HPDE6-E6E7 (cell line): ENCODE measurements at regions not wholly inside any gene's neighbourhood (a gene's known extent, or its start where the extent isn't known, plus 50 kb on each side); places are given as distances from the start of the nearest gene placed in this dataset.
"Not testable (repeated sequence)": the region's sequence is repeated elsewhere in the genome, so short reads cannot be mapped to it uniquely, and the experiment has no call there.

Experiments used
- DNase-seq: peaks from one replicate; pipeline ENCODE4 v3.0.0; 2011; ENCODE audit warnings: missing footprints; ENCODE audit errors: extremely low spot score

GRCh38 chr5:117434254-117434653 lies 859.6 kb upstream of the SEMA6A start:
- DNase-seq: no peak

DNA sequence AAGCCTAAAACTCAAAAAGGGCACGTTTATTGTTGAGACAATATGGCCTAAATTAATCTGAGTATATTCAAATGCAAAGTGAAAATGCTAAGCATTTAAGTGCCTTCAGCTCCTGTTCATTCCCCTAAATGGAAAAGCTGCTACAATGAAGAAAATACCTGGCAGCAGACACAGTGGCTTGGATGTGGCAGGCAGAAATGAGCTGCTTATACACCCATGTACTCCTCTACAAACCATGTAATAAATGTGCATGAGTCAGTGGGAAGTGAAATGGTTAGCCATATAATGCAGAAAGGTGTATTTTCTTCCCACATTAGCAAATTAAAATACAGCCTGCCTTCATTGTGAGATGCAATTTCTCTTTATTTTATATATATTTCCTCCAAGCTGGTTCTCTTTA lies 859.2 kb upstream of the SEMA6A start:
- no peak for DNase-seq

DNA sequence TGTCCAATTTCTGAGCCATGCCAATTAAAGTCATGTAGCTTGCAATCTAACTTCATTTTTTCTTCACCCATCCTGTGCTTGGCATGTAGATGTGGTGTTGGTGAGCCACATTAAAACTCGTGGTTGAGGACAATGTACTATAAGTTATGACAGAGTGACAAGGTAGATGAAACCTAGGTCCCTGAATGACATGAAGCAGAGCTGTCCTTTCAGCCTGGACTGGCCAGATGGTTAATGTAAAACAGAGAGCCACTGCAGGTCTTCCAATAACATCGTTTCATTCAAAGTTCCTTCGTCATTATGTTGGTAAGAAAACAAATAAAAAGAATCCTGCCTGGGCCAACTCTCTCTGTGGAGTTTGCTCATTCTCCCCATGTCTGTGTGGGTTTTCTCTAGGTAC lies 856.5 kb upstream of the SEMA6A start:
- DNase-seq: no peak

DNA sequence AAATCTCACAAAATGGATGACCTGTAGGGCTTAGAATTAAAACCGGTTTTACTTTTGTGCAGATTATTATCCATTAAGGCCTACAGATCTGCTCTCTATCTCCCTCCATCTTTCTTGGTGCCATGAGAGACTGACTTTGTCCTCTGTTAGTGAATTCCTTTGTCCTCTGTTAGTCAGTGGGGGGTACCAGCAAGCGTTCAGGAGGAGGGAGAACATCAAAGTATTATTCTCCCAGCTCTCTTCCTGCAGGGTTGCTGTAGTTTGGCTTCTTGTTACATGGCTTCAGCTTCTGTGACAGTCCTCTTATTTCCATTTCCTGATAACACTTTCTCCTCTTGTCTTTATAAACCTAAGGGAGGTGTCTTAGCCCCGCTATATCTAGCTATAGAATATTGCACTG lies 850.5 kb upstream of the SEMA6A start:
- no peak for DNase-seq

GRCh38 chr5:117424559-117424958 lies 849.9 kb upstream of the SEMA6A start:
- no peak for DNase-seq

- no peak for DNase-seq
These were observed 842.9 kb upstream of the SEMA6A start for GRCh38 chr5:117417501-117417900.

- DNase-seq: no peak
These were observed 840.3 kb upstream of the SEMA6A start for GRCh38 chr5:117414926-117415325.

- DNase-seq: no peak
These were observed 837.1 kb upstream of the SEMA6A start for GRCh38 chr5:117411701-117412100.

DNA sequence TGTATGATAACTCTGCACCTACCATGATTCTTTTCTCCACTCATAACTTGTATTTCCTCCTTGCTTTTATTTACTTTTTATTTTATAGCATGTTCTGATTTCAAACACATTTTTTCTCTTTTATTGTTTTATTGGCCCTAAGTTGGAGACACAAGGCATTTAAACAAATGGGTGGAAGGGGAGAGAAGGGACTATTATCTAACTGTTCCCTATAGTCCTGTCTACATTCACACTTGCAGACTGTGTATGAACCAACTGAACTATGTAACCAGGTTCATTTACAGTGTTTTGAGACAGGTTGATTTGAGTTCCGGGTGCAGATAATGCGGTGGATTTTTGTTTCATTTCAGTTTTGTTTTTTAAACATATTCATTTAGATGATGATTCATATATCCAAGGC lies 830.6 kb upstream of the SEMA6A start:
- DNase-seq: no peak

DNA sequence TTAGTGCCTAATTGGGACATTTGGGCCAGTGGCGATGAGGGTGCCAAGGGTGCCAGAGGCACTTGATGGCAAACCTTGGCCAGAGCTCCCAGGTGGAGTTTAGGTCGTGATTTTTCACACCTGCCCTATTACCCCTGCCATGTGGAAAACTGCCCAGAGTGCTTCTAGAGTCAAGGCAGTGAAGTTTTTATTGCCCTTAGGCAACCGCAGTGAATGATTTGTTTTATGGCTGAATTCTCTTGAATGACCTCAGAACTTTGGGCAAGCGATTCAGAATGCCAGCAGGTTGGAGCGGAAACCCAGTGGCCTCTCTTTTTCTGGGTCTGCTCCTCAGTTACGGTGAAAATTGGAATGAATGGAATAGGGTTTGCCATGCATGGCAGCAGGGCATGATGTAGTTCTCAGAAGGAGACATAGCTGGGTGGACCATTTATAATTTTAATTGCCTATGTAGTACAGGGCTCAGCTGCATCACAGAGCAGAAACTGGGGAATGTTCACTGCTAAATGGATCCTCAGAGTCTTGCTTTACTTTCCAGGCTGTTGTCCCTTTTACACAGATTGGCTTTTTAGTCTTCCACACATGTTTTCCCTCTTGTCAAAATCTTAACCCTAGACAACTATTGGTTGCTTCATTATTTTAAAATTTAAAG lies 820.0 kb upstream of the SEMA6A start:
- no peak for DNase-seq

- DNase-seq: no peak
These were observed 818.5 kb upstream of the SEMA6A start for GRCh38 chr5:117393125-117393524.

DNA sequence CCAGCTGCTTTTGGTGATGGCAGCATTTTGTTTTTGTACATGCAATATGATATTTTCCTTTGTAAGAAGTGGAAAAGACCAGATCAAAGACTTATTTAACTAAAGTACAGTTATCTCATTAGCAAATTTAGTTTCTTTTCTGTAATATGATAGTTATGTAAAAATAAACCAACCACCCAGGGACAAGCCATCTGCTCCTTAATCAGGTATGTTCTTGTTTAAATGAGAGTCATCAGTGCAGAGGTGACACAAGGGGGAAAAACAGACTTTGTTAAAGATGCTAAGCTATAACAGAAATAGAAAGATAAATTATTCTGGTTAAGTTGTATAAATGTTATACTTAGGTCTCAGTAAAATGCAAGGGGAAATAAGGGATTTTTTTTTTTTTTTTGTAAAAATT lies 805.7 kb upstream of the SEMA6A start:
- no peak for DNase-seq

DNA sequence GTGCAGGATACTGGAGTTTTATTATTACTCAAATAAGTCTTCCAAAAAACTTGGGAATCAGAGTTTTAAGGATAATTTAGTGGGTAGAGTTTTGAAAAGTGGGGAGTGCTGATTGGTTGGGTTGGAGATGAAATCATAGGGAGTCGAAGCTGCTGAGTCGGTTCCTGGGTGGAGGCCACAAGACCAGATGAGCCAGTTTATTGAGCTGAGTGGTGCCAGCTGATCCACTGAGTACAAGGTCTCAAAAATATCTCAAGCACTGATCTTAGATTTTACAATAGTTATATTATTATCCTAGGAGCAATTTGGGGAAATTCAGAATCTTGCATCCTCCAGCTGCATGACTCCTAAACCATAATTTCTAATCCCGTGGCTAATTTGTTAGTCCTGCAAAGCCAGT lies 804.9 kb upstream of the SEMA6A start:
- no peak for DNase-seq

DNA sequence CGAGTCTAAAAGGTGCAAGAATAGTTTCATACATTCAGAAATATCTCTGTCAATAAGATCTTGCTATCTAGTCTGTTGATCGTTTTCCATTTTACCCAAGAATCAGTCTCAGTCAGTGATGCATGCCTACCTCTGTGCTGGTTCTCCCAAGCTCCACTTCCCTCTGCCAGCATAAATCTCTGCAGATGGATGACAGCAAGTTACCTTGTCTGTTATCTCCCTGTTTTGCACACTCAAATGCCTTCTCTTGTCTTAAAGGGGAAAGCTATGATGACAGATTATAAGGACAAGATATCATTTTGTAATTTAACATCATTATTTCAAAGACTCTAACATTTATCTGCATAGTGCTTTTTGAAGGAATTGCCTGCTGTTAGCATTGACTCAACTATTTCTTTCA lies 802.1 kb upstream of the SEMA6A start:
- DNase-seq: no peak

- no peak for DNase-seq
These were observed 785.3 kb upstream of the SEMA6A start for GRCh38 chr5:117359895-117360294.

DNA sequence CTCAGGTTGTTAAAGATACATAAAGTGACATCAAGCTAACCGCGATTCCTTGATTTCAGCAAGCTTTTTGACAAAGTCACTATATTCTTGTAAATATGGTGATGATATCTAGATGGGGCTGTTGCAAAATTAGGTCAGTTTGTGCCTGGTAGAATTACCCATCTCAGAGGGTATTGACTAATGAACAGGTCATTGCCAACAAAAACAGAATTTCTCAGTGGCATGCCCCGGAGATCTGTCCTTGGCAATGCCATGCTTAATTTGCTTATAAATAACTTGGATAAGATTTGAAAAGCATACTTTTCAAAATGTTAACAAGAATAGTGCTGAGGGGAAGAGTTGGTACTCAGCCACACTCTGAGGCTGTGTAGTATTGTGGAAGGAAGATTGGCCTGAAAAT lies 783.3 kb upstream of the SEMA6A start:
- no peak for DNase-seq

DNA sequence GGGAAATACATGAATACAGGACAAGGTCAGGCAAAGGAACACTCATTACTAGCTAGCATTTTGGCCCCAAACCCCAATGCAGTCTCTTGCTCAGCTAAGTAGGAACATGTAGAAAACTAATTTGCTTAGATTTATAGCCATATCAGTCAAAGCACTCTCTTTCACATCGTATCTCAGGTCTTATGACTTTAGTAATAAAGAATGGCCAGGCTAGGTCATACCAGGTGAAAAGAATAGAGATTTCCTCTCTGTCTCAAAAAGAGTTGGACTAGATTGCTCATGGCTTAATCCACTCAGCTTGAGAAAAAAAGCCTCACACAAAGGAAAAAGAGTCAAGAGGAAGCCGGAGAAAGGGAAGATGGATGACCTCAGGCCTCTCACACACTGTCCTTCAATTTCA lies 772.7 kb upstream of the SEMA6A start:
- DNase-seq: no peak

DNA sequence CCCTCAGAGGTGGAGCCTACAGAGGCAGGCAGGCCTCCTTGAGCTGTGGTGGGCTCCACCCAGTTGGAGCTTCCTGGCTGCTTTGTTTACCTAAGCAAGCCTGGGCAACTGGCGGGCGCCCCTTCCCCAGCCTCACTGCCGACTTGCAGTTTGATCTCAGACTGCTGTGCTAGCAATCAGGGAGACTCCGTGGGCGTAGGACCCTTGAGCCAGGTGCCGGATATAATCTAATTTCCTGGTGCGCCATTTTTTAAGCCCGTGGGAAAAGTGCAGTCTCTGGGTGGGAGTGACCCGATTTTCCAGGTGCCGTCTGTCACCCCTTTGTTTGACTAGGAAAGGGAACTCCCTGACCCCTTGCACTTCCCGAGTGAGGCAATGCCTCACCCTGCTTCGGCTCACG lies 769.1 kb upstream of the SEMA6A start:
- not testable (repeated sequence) for DNase-seq

- DNase-seq: no peak
These were observed 762.6 kb upstream of the SEMA6A start for GRCh38 chr5:117337064-117337749.

DNA sequence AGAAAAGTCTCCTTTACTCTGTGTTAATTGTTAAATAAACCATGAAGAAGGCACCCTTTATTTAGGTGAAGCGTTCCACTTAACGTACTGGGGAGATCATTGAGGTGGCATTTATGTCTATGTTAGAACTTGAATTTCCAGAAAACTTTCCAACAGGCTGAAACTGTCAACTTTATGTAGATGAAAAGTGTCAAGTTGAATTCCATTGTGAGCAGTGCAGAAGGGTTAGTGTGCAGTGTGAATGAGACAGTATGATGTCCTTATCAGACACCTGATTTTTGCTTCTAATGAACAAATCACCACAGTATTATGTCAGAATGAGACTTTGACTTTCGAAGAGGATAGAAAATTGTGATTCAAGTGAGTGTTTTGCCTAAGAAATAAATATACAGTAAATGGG lies 761.6 kb upstream of the SEMA6A start:
- no peak for DNase-seq

- no peak for DNase-seq
These were observed 758.4 kb upstream of the SEMA6A start for GRCh38 chr5:117333011-117333410.

DNA sequence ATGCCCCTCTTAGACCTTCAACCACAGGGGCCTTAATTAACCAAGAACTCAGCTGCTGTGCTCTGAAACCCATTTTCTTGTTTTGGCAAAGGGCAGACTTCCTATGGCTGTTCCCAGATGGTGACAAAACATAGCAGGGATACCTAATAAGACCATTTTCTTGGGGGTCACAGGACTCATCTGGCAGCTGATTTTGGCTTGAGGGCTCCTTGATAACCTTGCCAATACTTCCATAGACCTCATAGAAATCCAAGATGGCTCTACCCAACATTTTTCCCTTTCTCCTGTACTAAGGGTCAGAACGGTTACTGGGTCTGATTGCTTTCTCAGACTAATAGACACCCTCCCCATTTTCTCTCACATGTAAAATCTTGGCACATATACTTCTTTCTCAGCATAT lies 757.7 kb upstream of the SEMA6A start:
- no peak for DNase-seq

- DNase-seq: no peak
These were observed 752.9 kb upstream of the SEMA6A start for GRCh38 chr5:117327511-117327910.

- DNase-seq: no peak
These were observed 752.4 kb upstream of the SEMA6A start for GRCh38 chr5:117326997-117327396.
